ENCODE measurements at regions not wholly inside any gene's neighbourhood (a gene's known extent, or its start where the extent isn't known, plus 50 kb on each side); places are given as distances from the start of the nearest gene placed in this dataset.

- TF ChIP-seq CTCF (IDR thresholded peaks at IDR 0.05; ENCODE audit: unreplicated experiment): no peak
- H3K27me3 Mint-ChIP-seq (ENCODE audit: low read depth): no peaks in the 10 kb centered on the region
- no peak overlapping the region for H3K4me3 Mint-ChIP-seq
- peaks cover 11% of the 10 kb centered on the region for H3K9me3 Mint-ChIP-seq
- H3K36me3 Mint-ChIP-seq: peaks cover 1% of the 10 kb centered on the region
- no peak for DNase-seq (ENCODE audit: low spot score in 2 of 2, unreplicated experiment in 2 of 2)
- peaks cover 17% of the 10 kb centered on the region for H3K4me1 Mint-ChIP-seq
- no peak overlapping the region for H3K27ac Mint-ChIP-seq
Measured at GRCh38 chr3:30542897-30543296, 63.5 kb upstream of the TGFBR2 start.

GRCh38 chr3:30544812-30545211 is 61.6 kb upstream of the TGFBR2 start:
- Mint-ChIP-seq H3K27me3 (ENCODE audit: low read depth) (no peaks in the 10 kb centered on the region), H3K9me3 (peaks cover 16% of the 10 kb centered on the region), H3K4me3 (no peak overlapping the region), H3K4me1 (peaks cover under 1% of the 10 kb centered on the region), H3K36me3 (peaks cover under 1% of the 10 kb centered on the region), H3K27ac (no peak overlapping the region)
- no peak for TF ChIP-seq CTCF (IDR thresholded peaks at IDR 0.05; ENCODE audit: unreplicated experiment)
- DNase-seq (ENCODE audit: low spot score in 2 of 2, unreplicated experiment in 2 of 2): no peak

- H3K27me3 Mint-ChIP-seq (ENCODE audit: low read depth): no peaks in the 10 kb centered on the region
- no peaks in the 10 kb centered on the region for H3K4me1 Mint-ChIP-seq
- no peaks in the 10 kb centered on the region for H3K36me3 Mint-ChIP-seq
- DNase-seq (ENCODE audit: low spot score in 2 of 2, unreplicated experiment in 2 of 2): no peak
- H3K4me3 Mint-ChIP-seq: no peak overlapping the region
- no peak overlapping the region for H3K27ac Mint-ChIP-seq
- peaks cover 16% of the 10 kb centered on the region for H3K9me3 Mint-ChIP-seq
- TF ChIP-seq CTCF (IDR thresholded peaks at IDR 0.05; ENCODE audit: unreplicated experiment): no peak
Measured at GRCh38 chr3:30546934-30547333, 59.5 kb upstream of the TGFBR2 start.

GRCh38 chr3:30547716-30548115 is 58.7 kb upstream of the TGFBR2 start:
- DNase-seq (ENCODE audit: low spot score in 2 of 2, unreplicated experiment in 2 of 2): no peak
- no peak for TF ChIP-seq CTCF (IDR thresholded peaks at IDR 0.05; ENCODE audit: unreplicated experiment)
- no peak overlapping the region for H3K27ac Mint-ChIP-seq
- no peak overlapping the region for H3K4me3 Mint-ChIP-seq
- H3K36me3 Mint-ChIP-seq: no peaks in the 10 kb centered on the region
- peaks cover 12% of the 10 kb centered on the region for H3K9me3 Mint-ChIP-seq
- H3K4me1 Mint-ChIP-seq: no peaks in the 10 kb centered on the region
- H3K27me3 Mint-ChIP-seq (ENCODE audit: low read depth): no peaks in the 10 kb centered on the region

GRCh38 chr3:30548600-30548999 is 57.8 kb upstream of the TGFBR2 start:
- DNase-seq (ENCODE audit: low spot score in 2 of 2, unreplicated experiment in 2 of 2): no peak
- no peaks in the 10 kb centered on the region for H3K36me3 Mint-ChIP-seq
- TF ChIP-seq CTCF (IDR thresholded peaks at IDR 0.05; ENCODE audit: unreplicated experiment): no peak
- no peak overlapping the region for H3K27ac Mint-ChIP-seq
- H3K27me3 Mint-ChIP-seq (ENCODE audit: low read depth): no peaks in the 10 kb centered on the region
- peaks cover 8% of the 10 kb centered on the region for H3K9me3 Mint-ChIP-seq
- no peak overlapping the region for H3K4me3 Mint-ChIP-seq
- no peaks in the 10 kb centered on the region for H3K4me1 Mint-ChIP-seq

- no peak for DNase-seq (ENCODE audit: low spot score in 2 of 2, unreplicated experiment in 2 of 2)
- Mint-ChIP-seq H3K4me1 (no peaks in the 10 kb centered on the region), H3K4me3 (no peak overlapping the region), H3K27ac (no peak overlapping the region), H3K27me3 (ENCODE audit: low read depth) (no peaks in the 10 kb centered on the region), H3K36me3 (no peaks in the 10 kb centered on the region), H3K9me3 (peaks cover 8% of the 10 kb centered on the region)
- TF ChIP-seq CTCF (IDR thresholded peaks at IDR 0.05; ENCODE audit: unreplicated experiment): no peak
Measured at GRCh38 chr3:30549600-30549999, 56.8 kb upstream of the TGFBR2 start.
